Endodermal cell (in vitro differentiated cells): ENCODE measurements at regions not wholly inside any gene's neighbourhood (a gene's known extent, or its start where the extent isn't known, plus 50 kb on each side); places are given as distances from the start of the nearest gene placed in this dataset.

ENCODE experiments used
- DNase-seq: peaks from one replicate; pipeline ENCODE4 v3.0.0-alpha.2; 2017
- H3K27ac ChIP-seq: 2 replicates; pipeline ENCODE4 v1.5.1; 2013; ENCODE audit warnings: mild to moderate bottlenecking, low read depth, low read length, moderate library complexity
- H3K27me3 ChIP-seq: 2 replicates; pipeline ENCODE4 v1.6.1; 2013; ENCODE audit warnings: mild to moderate bottlenecking, low read length, moderate library complexity; ENCODE audit not compliant: insufficient read depth, control insufficient read depth, poor library complexity, severe bottlenecking
- H3K36me3 ChIP-seq: 2 replicates; pipeline ENCODE4 v1.7.0; 2013; ENCODE audit warnings: mild to moderate bottlenecking, low read length, moderate library complexity; ENCODE audit not compliant: control insufficient read depth, insufficient read depth
- H3K4me1 ChIP-seq: one replicate; pipeline ENCODE4 v1.7.0; 2013; ENCODE audit warnings: low read length; ENCODE audit not compliant: control insufficient read depth, insufficient read depth
- H3K4me3 ChIP-seq: 2 replicates; pipeline ENCODE4 v1.5.1; 2013; ENCODE audit warnings: mild to moderate bottlenecking, low read length, moderate library complexity
- H3K9ac ChIP-seq: 2 replicates; pipeline ENCODE4 v1.6.1; 2013; ENCODE audit warnings: mild to moderate bottlenecking, low read length, moderate library complexity; ENCODE audit not compliant: poor library complexity, severe bottlenecking; ENCODE audit errors: extremely low read depth
- H3K9me3 ChIP-seq: 2 replicates; pipeline ENCODE4 v1.6.1; 2013; ENCODE audit warnings: mild to moderate bottlenecking, low read length, moderate library complexity; ENCODE audit not compliant: control insufficient read depth
- H3K27ac Mint-ChIP-seq: 2 replicates; pipeline ENCODE4 v1.8.0; 2020; ENCODE audit warnings: mixed read lengths
- H3K27me3 Mint-ChIP-seq: 2 replicates; pipeline ENCODE4 v1.8.0; 2021; ENCODE audit warnings: mild to moderate bottlenecking, mixed read lengths; ENCODE audit not compliant: insufficient read depth
- H3K36me3 Mint-ChIP-seq: 2 replicates; pipeline ENCODE4 v1.8.0; 2020; ENCODE audit warnings: low read depth, mixed read lengths
- H3K4me1 Mint-ChIP-seq: 2 replicates; pipeline ENCODE4 v1.8.0; 2020; ENCODE audit warnings: mixed read lengths
- H3K4me3 Mint-ChIP-seq: 2 replicates; pipeline ENCODE4 v1.8.0; 2020; ENCODE audit warnings: mild to moderate bottlenecking, moderate library complexity, mixed read lengths
- H3K9me3 Mint-ChIP-seq: 2 replicates; pipeline ENCODE4 v1.8.0; 2020; ENCODE audit warnings: mild to moderate bottlenecking, mixed read lengths
- WGBS, 2 experiments: methylation state at CpG; one replicate each; pipeline versions ENCODE4 v1.1.5 to v1.1.7; 2013; ENCODE audit warnings: missing lambda C conversion rate in 2 of 2, mixed read lengths in 1 of 2; ENCODE audit not compliant: insufficient coverage in 1 of 2, insufficient read length in 1 of 2; 5-methylcytosine and 5-hydroxymethylcytosine counted together
- TF ChIP-seq, protein P1 (sequence below): fragments of 200-600 bp; sonication (generic); conservative IDR thresholded peaks from 2 replicates; pipeline ENCODE4 v1.5.0; 2021; ENCODE audit warnings: antibody characterized with exemption, mild to moderate bottlenecking

DNA sequence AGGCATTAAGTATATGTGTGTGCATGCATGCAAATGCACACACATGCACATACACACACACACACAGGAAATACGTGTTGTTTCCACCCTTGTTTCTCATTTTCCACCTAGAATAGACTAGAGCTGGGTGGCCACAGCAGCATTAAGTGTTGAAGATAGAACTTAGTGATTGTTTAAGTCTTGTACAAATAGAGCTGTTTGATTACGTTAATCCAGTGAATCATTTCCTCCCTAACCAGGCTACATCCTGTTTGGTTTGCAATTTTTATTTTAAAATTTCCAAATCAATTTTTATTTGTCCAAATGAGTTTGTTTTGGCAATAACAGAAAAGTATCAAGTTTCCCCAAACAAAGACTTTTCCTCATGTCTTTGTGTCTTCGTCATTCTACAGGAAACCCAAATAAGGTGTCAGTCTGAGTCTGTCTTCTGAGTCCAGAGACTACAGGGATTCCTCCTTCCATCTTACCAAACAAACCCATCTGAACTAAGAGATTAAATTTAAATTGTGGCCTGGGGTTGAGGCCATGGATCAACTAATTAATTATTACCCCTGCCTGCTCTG lies 74.6 kb upstream of the GALNT5 start:
- WGBS, 2 experiments: 83% methylated on average over 3 of the region's 3 CpGs; no CpG with 5 or more reads in 1 of the 2 experiments
- H3K27ac ChIP-seq: no peak overlapping the region

DNA sequence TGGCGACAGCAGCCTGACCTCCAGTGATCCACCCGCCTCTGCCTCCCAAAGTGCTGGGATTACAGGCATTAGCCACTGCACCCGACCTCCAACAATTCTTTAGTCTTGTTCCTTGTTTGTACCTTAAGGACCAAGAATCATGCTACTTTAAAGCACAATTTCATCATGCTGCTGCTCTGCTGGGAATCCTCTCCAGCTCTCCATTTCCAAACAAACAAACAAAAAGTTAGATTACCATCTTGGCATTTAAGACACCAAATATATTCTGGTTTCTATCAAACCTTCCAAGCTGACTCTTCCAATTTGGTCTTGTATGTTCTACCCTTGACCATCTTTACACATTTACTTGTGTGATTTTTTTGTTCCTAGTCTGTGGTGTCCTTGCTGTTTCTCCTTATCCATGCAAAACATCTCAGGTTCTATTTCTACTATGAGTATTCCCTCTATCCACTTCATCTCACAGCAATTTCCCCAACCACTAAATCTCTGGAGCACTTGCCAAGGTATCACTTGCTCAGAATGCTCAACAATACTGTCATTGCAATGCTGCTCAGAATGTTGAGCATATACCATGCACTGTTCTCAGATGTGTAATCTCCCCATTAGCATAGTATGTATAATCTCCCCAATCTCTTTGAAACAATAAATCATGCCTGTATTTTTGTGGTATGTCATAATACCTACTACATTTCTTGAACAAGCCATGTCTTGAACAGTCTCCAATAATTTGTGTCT lies 73.2 kb upstream of the GALNT5 start:
- no peak overlapping the region for H3K27ac ChIP-seq
- H3K36me3 ChIP-seq: no peaks in the 10 kb centered on the region
- H3K9ac ChIP-seq: no peak overlapping the region
- 85 to 94% methylated on average over 2 to 3 of the region's 3 CpGs for whole genome bisulfite sequencing, 2 experiments
- Mint-ChIP-seq H3K36me3 (no peaks in the 10 kb centered on the region), H3K4me3 (no peak overlapping the region), H3K27ac (no peak overlapping the region), H3K9me3 (no peaks in the 10 kb centered on the region), H3K27me3 (no peaks in the 10 kb centered on the region), H3K4me1 (peaks cover 3% of the 10 kb centered on the region)
- no peak for DNase-seq
- TF ChIP-seq, protein P1, sequence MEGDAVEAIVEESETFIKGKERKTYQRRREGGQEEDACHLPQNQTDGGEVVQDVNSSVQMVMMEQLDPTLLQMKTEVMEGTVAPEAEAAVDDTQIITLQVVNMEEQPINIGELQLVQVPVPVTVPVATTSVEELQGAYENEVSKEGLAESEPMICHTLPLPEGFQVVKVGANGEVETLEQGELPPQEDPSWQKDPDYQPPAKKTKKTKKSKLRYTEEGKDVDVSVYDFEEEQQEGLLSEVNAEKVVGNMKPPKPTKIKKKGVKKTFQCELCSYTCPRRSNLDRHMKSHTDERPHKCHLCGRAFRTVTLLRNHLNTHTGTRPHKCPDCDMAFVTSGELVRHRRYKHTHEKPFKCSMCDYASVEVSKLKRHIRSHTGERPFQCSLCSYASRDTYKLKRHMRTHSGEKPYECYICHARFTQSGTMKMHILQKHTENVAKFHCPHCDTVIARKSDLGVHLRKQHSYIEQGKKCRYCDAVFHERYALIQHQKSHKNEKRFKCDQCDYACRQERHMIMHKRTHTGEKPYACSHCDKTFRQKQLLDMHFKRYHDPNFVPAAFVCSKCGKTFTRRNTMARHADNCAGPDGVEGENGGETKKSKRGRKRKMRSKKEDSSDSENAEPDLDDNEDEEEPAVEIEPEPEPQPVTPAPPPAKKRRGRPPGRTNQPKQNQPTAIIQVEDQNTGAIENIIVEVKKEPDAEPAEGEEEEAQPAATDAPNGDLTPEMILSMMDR: no peak
- no peaks in the 10 kb centered on the region for H3K4me1 ChIP-seq
- no peaks in the 10 kb centered on the region for H3K9me3 ChIP-seq
- no peak overlapping the region for H3K4me3 ChIP-seq
- H3K27me3 ChIP-seq: no peaks in the 10 kb centered on the region

More for the DNA sequence above, 74.6 kb upstream of the GALNT5 start:
- Histone ChIP-seq H3K36me3 (no peaks in the 10 kb centered on the region), H3K4me3 (no peak overlapping the region), H3K9ac (no peak overlapping the region), H3K27me3 (no peaks in the 10 kb centered on the region), H3K9me3 (no peaks in the 10 kb centered on the region), H3K4me1 (no peaks in the 10 kb centered on the region)
- Mint-ChIP-seq H3K27ac (no peak overlapping the region), H3K4me3 (no peak overlapping the region), H3K36me3 (no peaks in the 10 kb centered on the region), H3K27me3 (no peaks in the 10 kb centered on the region), H3K4me1 (peaks cover 3% of the 10 kb centered on the region), H3K9me3 (no peaks in the 10 kb centered on the region)
- TF ChIP-seq, protein P1: no peak
- DNase-seq: no peak

DNA sequence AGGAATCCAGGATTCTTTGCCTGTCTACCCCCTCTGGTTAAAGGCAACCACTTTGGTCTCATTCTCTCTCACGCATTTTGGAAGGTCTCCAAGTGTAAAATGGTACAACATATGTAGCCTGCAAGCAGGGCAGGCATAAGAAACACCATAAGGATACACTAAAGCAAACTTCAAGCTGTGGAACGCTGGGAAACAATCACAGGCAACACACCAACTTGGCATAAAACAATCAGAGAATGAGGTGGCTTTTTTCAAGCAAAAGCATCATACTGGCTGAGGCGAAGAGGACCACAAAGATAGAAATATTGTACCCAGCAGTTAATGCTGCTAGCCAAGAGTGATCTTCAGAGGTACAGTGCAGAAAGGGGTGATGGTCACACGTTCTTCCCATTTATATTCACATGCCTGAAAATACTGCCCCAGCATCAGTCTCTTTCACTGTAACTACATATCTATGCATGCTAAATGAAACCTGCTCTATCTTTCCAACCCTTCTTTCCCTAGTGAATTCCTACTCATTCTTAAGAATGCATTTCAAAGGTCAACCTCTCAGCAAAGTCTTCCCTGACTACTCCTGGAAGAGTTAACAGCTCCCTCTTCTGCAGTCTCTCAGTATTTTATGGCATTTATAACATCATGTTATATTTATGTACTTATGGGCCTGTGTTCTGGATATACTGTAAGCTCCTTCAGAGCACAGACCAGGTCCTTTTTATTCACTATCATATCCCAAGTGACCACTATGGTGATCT lies 71.9 kb upstream of the GALNT5 start:
- TF ChIP-seq, protein P1: no peak
- Histone ChIP-seq H3K4me1 (no peaks in the 10 kb centered on the region), H3K27me3 (no peaks in the 10 kb centered on the region), H3K4me3 (no peak overlapping the region), H3K36me3 (no peaks in the 10 kb centered on the region), H3K27ac (no peak overlapping the region), H3K9me3 (no peaks in the 10 kb centered on the region), H3K9ac (no peak overlapping the region)
- 82 to 89% methylated on average over 2 to 4 of the region's 4 CpGs for WGBS, 2 experiments
- H3K27ac Mint-ChIP-seq: no peak overlapping the region
- H3K36me3 Mint-ChIP-seq: no peaks in the 10 kb centered on the region
- no peak overlapping the region for H3K4me3 Mint-ChIP-seq
- H3K27me3 Mint-ChIP-seq: no peaks in the 10 kb centered on the region
- H3K9me3 Mint-ChIP-seq: no peaks in the 10 kb centered on the region
- DNase-seq: no peak
- peaks cover 3% of the 10 kb centered on the region for H3K4me1 Mint-ChIP-seq
